Motor neuron (in vitro differentiated cells): ENCODE measurements at regions not wholly inside any gene's neighbourhood (a gene's known extent, or its start where the extent isn't known, plus 50 kb on each side); places are given as distances from the start of the nearest gene placed in this dataset.
A peak's percentile ranks its signal among the peaks of the same experiment; 100 is the strongest.

Source experiments
- ATAC-seq, 8 experiments: fragments of 200-7000 bp; cut with Tn5 transposase; replicated peaks in 6 of 8; 2 replicates each; pipeline ENCODE4 v1.8.0; 2021; ENCODE audit warnings: mild to moderate bottlenecking in 8 of 8, moderate library complexity in 8 of 8
- H3K27ac ChIP-seq, 2 donors: fragments of 250-450 bp; sonication (Bioruptor Pico); 2 replicates each; pipeline ENCODE4 v1.9.0; 2021; ENCODE audit warnings: antibody characterized with exemption in 2 of 2, mild to moderate bottlenecking in 2 of 2, moderate library complexity in 1 of 2
- H3K4me1 ChIP-seq, 2 donors: fragments of 250-450 bp; sonication (Bioruptor Pico); replicated peaks in 1 of 2; 2 replicates each; pipeline ENCODE4 v1.6.1; 2021; ENCODE audit warnings: antibody characterized with exemption in 2 of 2, mild to moderate bottlenecking in 2 of 2, moderate library complexity in 1 of 2
- H3K4me3 ChIP-seq, 5 donors: fragments of 250-450 bp; sonication (Bioruptor Pico); 2 replicates each; pipeline ENCODE4 v1.9.0; 2021; ENCODE audit warnings: antibody characterized with exemption in 5 of 5, mild to moderate bottlenecking in 5 of 5, moderate library complexity in 4 of 5
- WGBS, 10 experiments: fragments of 450-650 bp; shearing (Covaris generic); methylation state at CpG; one replicate each; pipeline ENCODE4 v1.0.0; 2022; 5-methylcytosine and 5-hydroxymethylcytosine counted together
- in situ Hi-C, 9 experiments: fragments of 400-800 bp; cut with MboI; loops; one replicate each; pipeline ENCODE4 v1.15.0; 2021; ENCODE audit warnings: low sequenced_read_pairs in 9 of 9, low pct_unique_long_range_greater_than_20kb in 2 of 9; ENCODE audit not compliant: unreplicated experiment in 9 of 9

DNA sequence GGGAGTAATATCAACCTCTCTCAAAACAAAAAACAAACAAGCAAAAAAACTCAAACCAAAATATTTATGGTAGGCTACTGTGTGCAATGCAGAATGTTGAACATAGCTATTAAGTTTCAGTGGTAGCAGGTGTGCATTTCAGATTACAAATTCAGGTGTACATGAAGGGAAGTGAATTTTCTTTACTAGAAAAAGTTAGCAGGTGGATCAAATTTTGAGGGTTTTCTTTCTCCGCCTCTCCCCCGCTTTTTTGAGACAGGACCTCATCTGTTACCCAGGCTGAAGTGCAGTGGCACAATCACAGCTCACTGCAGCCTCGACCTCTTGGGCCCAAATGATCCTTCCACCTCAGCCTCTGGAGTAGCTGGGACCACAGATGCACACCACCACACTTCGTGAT lies 109.7 kb upstream of the GOLIM4 start:
- Histone ChIP-seq H3K4me3 (no peak overlapping the region), H3K27ac (no peak overlapping the region), H3K4me1 (no peaks in the 10 kb centered on the region)
- no peak for ATAC-seq
- in situ Hi-C loops, result loop anchor here in 7 of 9 experiments (25.0 kb wide), 5 partner anchors 257 to 1457 kb away; partner anchors contain the start of gene MECOM (in 1 of the 7)
- WGBS, 10 experiments, result 0 to 100% (median 83%) methylated on average over 1 to 3 of the region's 4 CpGs; no CpG with 5 or more reads in 2 of the 10 experiments

DNA sequence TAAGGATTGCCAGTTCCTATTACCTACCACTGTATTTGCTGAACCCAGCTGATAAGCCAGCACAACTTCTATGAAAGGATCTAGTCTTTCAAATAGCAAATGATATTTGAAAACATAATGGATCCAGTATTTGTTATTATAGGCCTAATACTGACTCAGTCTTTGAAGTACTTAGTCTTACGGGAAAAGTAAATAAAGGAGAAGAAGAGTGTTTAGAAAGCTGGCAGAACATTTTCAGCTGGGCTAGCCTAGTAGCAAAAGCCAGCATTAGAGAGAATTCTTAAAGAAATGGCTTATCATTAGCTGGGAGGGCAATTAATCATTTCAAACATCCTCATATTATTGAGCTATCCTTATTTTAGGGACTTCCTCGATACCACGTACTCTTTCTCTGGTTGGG lies 101.4 kb upstream of the GOLIM4 start:
- Histone ChIP-seq H3K27ac (no peak overlapping the region), H3K4me1 (no peaks in the 10 kb centered on the region), H3K4me3 (no peak overlapping the region)
- no peak for ATAC-seq
- in situ Hi-C loops, result no loop called here
- WGBS, 10 experiments, result 67 to 100% (median 94%) methylated on average over 1 to 3 of the region's 3 CpGs; no CpG with 5 or more reads in 1 of the 10 experiments

DNA sequence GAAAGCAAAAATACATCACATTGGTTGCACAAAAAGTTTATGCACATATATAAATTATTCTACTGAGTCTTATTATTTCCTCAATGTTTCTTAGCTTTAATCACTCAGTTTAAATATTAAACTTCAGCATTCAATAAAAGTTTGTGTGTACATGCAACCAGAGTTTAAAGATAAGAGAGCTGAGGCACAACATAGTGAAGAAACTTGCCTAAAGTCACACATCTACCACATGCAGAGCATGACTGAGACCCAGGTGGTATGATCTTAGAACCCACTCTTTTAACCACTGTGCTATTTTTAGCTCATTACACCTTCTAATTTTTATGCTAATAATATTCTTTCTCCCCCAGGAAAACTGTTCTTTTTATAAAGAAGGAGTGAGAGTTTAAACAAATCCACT lies 96.1 kb upstream of the GOLIM4 start:
- Histone ChIP-seq H3K4me3 (no peak overlapping the region), H3K4me1 (no peaks in the 10 kb centered on the region)
- in situ Hi-C loops, result no loop called here

DNA sequence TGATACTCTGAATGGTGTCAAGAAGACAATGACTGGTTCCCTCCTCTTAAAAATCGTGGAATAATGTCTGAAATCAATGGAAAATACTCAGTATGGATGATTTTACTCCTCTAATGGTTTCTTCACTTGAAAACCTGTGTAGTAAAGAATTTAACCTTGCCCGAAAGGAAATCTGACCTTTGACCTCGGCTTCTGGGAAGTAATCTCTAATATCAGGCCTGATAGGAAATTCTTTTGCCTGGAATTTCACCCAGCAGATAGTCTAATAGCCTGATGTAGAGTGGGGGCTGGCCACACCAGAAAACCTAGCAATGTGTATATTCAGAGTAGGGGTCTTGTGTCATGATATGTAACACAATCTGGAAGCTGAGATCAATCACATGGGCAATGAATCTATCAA lies 91.5 kb upstream of the GOLIM4 start:
- no peaks in the 10 kb centered on the region for H3K4me1 ChIP-seq
- H3K4me3 ChIP-seq, result no peak overlapping the region
- no peak for ATAC-seq
- H3K27ac ChIP-seq, result no peak overlapping the region
- WGBS, 10 experiments, result 0 to 100% (median 89%) methylated on average over 1 to 3 of the region's 3 CpGs; no CpG with 5 or more reads in 1 of the 10 experiments
- in situ Hi-C loops, result no loop called here

More for the DNA sequence above, 96.1 kb upstream of the GOLIM4 start:
- no peak for ATAC-seq
- no peak overlapping the region for H3K27ac ChIP-seq

DNA sequence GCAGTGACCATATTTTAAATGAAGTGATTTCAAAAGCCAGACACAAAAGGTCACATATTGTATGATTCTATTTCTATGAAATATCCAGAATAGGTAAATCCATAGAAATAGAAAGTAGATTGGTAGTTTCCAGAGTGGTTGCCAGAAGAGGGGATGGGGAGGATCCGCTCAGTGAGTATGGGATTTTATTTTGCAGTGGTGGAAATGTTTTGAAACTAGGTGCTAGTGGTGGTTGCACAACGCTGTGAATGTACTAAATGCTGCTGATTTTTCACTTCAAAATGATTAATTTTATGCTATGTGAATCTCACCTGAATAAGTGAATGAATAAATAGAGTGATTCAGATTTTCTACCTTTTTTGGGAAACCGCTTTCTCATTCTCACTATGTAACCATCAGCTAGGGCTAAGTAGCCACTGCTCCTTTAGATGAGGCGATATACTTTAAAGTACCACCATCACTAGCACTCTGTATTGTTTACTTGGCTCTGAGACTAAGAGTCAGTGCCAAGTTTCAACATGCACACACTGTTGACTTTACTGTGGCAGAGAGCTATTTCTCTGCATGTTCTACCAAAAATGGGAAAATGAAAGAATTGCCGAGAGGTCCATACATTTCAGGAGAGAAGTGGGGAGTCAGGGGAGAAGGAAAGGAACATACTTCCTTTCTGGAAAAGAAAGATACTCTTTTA lies 90.7 kb upstream of the GOLIM4 start:
- H3K4me1 ChIP-seq, result no peaks in the 10 kb centered on the region
- H3K4me3 ChIP-seq, result no peak overlapping the region
- WGBS, 10 experiments, result 67 to 100% (median 91%) methylated on average over 1 to 5 of the region's 5 CpGs; no CpG with 5 or more reads in 2 of the 10 experiments
- no peak overlapping the region for H3K27ac ChIP-seq
- in situ Hi-C loops, result no loop called here
- ATAC-seq, result no peak

DNA sequence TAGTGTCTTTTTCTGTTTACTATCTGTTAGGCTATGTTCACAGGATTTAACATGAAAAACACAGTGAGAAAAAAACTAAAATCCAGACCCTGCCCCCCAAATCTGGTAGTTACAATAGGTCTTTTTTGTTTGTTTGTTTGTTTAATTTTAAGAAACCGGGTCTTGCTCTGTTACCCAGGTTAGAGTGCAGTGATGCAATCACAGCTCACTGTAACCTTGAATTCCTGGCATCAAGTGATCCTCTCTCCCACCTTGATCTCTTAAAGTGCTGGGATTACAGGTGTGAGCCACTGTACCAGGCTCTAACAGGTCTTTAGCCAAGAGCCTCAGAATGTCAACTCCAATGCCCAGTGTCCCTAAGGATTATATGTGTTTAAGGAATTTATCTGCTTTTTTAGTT lies 88.0 kb upstream of the GOLIM4 start:
- no peak for ATAC-seq
- Histone ChIP-seq H3K27ac (no peak overlapping the region), H3K4me1 (no peaks in the 10 kb centered on the region), H3K4me3 (no peak overlapping the region)
- in situ Hi-C loops, result no loop called here
- 9 to 100% (median 60%) methylated on average over 1 of the region's 1 CpG; no CpG with 5 or more reads in 1 of the 10 experiments for WGBS, 10 experiments

DNA sequence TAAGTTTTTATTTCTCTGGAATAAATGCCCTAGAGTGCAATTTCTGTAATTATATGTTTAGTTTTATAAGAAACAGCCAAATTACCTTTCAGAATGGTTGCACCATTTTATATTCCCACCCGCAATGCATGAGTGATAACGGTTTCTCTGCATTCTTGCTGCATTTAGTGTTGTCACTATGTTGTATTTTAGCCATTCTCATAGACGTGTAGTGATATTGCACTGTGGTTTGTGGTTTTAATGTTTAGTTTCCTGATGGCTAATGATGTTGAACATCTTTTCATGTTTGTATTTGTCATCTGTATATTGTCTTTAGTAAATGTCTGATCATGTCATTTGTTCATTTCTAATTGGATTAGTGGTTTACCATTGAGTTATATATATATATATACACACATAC lies 73.0 kb upstream of the GOLIM4 start:
- H3K27ac ChIP-seq, result no peak overlapping the region
- H3K4me1 ChIP-seq, result no peaks in the 10 kb centered on the region
- WGBS, 10 experiments, result 50 to 100% (median 83%) methylated on average over 1 to 3 of the region's 3 CpGs; no CpG with 5 or more reads in 1 of the 10 experiments
- no peak overlapping the region for H3K4me3 ChIP-seq
- ATAC-seq, result no peak
- in situ Hi-C loops, result loop anchor here in 5 of 9 experiments (10.0 to 25.0 kb wide), 3 partner anchors 106 to 131 kb away; no protein-coding TSS in a partner anchor

DNA sequence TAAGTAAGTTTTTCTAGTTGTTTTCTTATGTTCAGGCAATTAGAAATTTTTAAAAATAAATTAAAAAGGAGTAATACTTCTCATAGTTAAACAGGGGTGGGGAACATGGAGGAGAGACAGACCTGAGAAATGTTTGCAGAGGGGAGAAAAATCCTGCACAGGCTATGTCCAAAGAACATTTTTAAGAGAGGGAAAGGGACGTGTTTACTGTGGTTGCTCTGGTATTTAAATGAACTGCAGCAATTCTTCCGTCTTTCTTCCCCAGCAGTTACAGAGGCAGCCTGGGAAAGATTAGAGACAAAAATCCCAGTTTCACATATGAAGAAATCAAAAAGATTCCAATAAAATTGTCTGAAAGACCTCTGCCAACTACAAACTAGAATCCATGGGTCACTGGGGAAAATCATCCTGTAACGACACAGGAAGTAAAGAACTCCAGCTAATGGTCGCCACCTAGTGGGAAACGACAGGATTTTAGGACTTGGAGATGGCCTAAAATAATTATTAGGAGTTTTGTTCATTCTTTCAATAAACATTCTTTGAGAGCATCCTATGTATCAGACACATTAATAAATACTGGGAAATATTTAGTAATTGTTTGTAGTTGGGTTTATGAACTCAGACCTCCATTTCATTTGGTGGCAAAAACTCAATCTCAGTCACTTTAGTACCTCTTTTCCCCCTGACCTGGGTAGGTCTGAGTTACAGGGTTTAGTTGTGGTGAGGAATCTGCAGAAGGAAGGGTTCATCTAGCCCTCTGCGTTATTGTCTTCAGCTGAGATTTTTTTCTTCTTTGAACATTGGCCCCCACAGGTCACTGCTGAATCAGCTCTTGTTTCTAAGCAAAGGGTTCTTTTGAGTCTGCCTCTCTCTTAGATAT lies 69.9 kb upstream of the GOLIM4 start:
- ATAC-seq, result peak in 5 of 8 experiments; percentile 45 to 85 (median 80)
- Histone ChIP-seq H3K27ac (no peak overlapping the region), H3K4me1 (no peaks in the 10 kb centered on the region), H3K4me3 (no peak overlapping the region)
- in situ Hi-C loops, result loop anchor here in 5 of 9 experiments (10.0 to 25.0 kb wide), 3 partner anchors 103 to 128 kb away; no protein-coding TSS in a partner anchor
- WGBS, 10 experiments, result 0 to 100% (median 45%) methylated on average over 1 to 5 of the region's 6 CpGs

DNA sequence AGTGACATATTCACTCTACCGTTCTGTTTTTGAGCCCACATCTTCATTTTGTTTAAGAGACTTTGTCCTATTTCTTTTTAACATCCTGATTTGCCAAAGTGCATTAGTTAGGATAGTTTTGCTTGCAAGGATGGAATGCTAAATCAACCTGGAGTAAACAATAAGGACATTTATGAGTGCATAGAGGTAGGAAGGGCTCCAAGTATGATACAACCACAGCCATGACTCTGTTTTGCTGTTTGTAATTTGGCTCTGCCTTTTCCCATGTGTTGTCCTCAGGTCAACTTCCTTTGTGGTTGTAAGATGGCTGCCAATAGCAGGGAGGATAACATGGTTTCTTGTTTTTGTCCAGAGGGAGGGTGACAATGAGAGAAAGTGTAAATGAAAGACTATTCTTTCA lies 66.4 kb upstream of the GOLIM4 start:
- Histone ChIP-seq H3K27ac (no peak overlapping the region), H3K4me3 (no peak overlapping the region), H3K4me1 (no peaks in the 10 kb centered on the region)
- 0 to 100% (median 88%) methylated on average over 1 of the region's 1 CpG; no CpG with 5 or more reads in 4 of the 10 experiments for WGBS, 10 experiments
- in situ Hi-C loops, result loop anchor here in 5 of 9 experiments (10.0 to 25.0 kb wide), 3 partner anchors 100 to 125 kb away; no protein-coding TSS in a partner anchor
- ATAC-seq, result no peak

DNA sequence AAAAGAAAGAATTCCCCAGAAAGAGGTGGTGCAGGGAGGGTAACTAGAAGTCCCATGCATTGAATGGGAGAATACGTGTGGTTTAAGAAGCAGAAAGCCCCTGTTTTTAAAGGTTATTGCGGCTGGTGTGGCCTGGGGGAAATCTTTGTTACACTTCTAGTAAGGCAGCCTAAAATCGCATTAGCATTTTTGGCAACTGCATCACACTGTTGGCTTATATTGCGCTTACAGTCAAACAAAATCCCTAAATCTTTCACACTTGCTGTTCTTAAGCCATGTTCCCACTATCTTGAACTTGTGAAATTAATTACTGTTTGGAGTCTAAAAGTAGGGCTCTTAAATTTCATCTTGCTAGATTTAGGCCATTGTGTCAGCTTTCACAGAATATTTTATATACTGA lies 66.0 kb upstream of the GOLIM4 start:
- no peak overlapping the region for H3K27ac ChIP-seq
- peak in 1 of 8 experiments; percentile 19 for ATAC-seq
- 27 to 100% (median 86%) methylated on average over 1 to 4 of the region's 4 CpGs; no CpG with 5 or more reads in 2 of the 10 experiments for WGBS, 10 experiments
- H3K4me3 ChIP-seq, result no peak overlapping the region
- H3K4me1 ChIP-seq, result no peaks in the 10 kb centered on the region
- in situ Hi-C loops, result loop anchor here in 5 of 9 experiments (10.0 to 25.0 kb wide), 3 partner anchors 99 to 124 kb away; no protein-coding TSS in a partner anchor

DNA sequence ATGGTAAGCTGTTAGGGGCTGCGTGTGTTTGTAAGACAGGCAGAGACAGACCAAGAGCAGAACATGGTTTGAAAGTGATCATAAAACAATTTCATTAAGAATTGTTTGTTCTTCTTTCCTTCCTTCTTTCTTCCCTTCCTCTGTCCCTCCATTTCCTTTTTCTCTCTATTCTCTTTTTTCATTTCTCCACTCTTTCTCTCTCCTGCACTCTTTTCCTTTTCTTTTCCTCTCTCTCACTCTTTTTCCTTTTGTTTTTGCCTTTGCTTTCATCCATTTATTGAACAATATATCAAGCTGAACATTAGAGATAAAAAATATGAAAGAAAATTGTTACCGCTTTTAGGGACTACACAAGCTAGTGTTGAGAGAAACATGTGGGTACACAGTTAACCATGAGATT lies 62.2 kb upstream of the GOLIM4 start:
- H3K27ac ChIP-seq, result no peak overlapping the region
- no peak for ATAC-seq
- no peaks in the 10 kb centered on the region for H3K4me1 ChIP-seq
- in situ Hi-C loops, result loop anchor here in 5 of 9 experiments (10.0 to 25.0 kb wide), 5 partner anchors 93 to 223 kb away; no protein-coding TSS in a partner anchor
- no peak overlapping the region for H3K4me3 ChIP-seq
- WGBS, 10 experiments, result 69 to 100% (median 95%) methylated on average over 1 to 2 of the region's 2 CpGs

DNA sequence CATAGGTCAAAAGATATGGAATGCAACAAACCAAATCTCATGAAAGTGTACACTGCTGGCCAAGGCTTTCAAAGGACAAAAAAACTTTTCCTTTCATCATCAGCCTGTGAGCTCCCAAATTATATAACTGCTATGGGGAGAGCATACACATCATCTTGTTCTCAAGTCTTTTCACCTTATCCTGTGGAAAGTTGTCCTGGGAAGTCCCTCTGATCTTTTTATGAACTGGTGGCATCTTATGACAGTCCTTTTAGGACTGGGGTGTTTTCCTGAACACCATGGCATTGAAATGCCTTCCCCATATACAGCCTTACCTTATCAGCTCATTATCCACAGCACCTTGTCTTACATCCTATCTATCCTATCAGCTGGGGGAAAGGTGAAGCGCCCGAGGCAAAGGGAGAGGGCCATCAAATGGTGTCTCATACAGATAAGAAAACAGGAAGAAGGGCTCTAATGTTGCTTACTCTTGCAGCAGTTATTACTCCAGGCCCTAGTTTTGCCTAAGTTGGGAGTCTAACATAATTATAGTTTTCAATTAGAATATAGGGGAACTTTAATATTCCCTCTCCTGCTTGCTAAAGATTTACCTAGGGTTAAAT lies 61.5 kb upstream of the GOLIM4 start:
- no peak overlapping the region for H3K4me3 ChIP-seq
- ATAC-seq, result no peak
- H3K27ac ChIP-seq, result no peak overlapping the region
- in situ Hi-C loops, result loop anchor here in 5 of 9 experiments (10.0 to 25.0 kb wide), 5 partner anchors 92 to 222 kb away; no protein-coding TSS in a partner anchor
- no peaks in the 10 kb centered on the region for H3K4me1 ChIP-seq
- 81 to 100% (median 100%) methylated on average over 1 to 2 of the region's 2 CpGs; no CpG with 5 or more reads in 5 of the 10 experiments for WGBS, 10 experiments
